GM06990 (cell line): ENCODE measurements at regions not wholly inside any gene's neighbourhood (a gene's known extent, or its start where the extent isn't known, plus 50 kb on each side); places are given as distances from the start of the nearest gene placed in this dataset.

Experiments
- DNase-seq: peaks from one replicate; pipeline ENCODE4 v3.0.0-alpha.2; 2011; ENCODE audit not compliant: insufficient read length; ENCODE audit errors: extremely low read depth
- H3K27me3 ChIP-seq: replicated peaks from 2 replicates; pipeline ENCODE4 v1.6.0; 2011; ENCODE audit warnings: low read length; ENCODE audit not compliant: control insufficient read depth, insufficient read depth
- H3K36me3 ChIP-seq: 2 replicates; pipeline ENCODE4 v1.5.1; 2011; ENCODE audit warnings: low read length; ENCODE audit not compliant: control insufficient read depth, insufficient read depth
- H3K4me3 ChIP-seq: replicated peaks from 2 replicates; pipeline ENCODE4 v1.5.1; 2011; ENCODE audit warnings: low read depth, mild to moderate bottlenecking, control low read depth, low read length
- TF ChIP-seq, protein P1 (sequence below): IDR thresholded peaks from 2 replicates; pipeline ENCODE4 v1.5.1; 2011; ENCODE audit warnings: low read length, control low read depth, mild to moderate bottlenecking, inconsistent platforms; ENCODE audit not compliant: insufficient read depth, poor library complexity, severe bottlenecking

DNA sequence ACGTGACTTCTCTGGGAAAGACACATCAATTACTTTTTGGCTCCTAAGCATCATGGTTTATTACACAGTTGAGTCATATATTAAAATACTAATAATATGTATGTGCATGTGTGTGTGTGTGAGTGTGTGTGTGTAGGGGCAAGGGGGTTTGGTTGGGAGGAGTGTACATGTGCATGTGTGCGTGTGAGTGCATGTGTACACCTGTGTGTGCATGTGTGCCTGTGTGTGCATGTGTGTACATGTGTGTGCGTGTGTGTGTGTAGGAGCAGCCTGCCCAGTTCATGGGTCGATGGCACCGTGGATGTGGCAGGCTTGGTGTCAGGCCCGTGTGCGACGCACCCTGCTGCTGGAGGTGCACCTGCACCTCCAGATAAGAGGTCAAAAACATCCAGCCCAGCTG is 99.0 kb upstream of the SNTG2 start:
- Histone ChIP-seq H3K4me3 (no peak overlapping the region), H3K27me3 (no peaks in the 10 kb centered on the region), H3K36me3 (no peaks in the 10 kb centered on the region)
- TF ChIP-seq, protein P1, sequence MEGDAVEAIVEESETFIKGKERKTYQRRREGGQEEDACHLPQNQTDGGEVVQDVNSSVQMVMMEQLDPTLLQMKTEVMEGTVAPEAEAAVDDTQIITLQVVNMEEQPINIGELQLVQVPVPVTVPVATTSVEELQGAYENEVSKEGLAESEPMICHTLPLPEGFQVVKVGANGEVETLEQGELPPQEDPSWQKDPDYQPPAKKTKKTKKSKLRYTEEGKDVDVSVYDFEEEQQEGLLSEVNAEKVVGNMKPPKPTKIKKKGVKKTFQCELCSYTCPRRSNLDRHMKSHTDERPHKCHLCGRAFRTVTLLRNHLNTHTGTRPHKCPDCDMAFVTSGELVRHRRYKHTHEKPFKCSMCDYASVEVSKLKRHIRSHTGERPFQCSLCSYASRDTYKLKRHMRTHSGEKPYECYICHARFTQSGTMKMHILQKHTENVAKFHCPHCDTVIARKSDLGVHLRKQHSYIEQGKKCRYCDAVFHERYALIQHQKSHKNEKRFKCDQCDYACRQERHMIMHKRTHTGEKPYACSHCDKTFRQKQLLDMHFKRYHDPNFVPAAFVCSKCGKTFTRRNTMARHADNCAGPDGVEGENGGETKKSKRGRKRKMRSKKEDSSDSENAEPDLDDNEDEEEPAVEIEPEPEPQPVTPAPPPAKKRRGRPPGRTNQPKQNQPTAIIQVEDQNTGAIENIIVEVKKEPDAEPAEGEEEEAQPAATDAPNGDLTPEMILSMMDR: no peak
- no peak for DNase-seq

DNA sequence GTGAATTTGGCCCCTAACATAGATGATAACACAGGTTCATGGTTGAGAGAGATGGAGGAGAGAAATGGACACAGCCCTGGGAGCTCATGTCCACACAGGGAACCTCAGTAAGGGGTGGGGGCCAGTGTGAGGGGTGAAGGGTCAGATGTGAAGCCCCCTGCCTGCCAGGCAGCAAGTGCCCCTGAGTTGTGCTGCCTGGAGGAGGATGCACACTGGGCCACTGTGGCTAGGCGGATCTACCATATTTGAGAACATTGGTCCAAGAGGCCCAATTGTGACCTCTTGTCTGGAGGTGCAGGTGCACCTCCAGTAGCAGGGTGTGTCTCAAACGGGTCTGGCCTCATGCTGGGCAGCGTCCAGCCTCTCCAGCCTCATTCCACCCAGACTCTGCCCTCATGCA is 99.6 kb upstream of the SNTG2 start:
- TF ChIP-seq, protein P1: no peak
- no peaks in the 10 kb centered on the region for H3K36me3 ChIP-seq
- H3K27me3 ChIP-seq: no peaks in the 10 kb centered on the region
- H3K4me3 ChIP-seq: no peak overlapping the region
- no peak for DNase-seq

DNA sequence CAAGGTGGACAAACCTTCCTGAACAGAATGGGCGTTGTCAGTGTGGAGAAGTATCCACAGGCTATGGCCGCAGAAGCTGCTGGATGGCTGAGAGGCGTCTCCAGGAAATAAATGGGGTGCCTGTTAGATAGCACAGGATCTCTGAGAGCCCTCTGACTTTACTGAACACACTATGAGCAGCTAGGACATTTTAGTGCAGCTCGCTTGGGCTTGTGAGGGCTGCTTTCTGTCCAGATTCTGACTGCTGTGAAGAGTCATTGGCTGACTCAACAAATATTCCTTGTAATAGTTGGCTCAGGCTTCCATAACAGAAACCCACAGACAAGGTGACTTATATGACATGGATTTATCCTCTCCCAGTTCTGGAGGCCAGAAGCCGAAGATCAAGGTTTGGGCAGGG is 100.2 kb upstream of the SNTG2 start:
- TF ChIP-seq, protein P1: no peak
- no peak overlapping the region for H3K4me3 ChIP-seq
- DNase-seq: no peak
- H3K36me3 ChIP-seq: no peaks in the 10 kb centered on the region
- no peaks in the 10 kb centered on the region for H3K27me3 ChIP-seq

DNA sequence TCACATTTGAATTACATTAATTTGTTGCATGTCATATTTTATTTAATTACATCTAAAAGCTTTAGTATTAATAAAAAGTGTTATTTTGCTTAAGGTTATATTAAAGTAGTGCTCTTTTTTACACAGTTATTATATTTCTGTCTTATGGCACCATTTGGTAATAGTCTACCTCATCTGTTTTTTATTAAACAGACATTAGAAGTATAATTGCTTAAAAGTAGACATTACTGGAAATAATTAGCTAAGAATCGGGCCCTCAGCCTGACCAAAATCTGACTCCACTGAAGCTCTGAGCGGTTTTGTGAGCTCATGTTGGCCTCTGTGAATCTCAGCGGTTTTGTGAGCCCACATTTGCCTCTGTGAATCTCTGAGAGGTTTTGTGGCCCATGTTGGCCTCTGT is 102.5 kb upstream of the SNTG2 start:
- Histone ChIP-seq H3K27me3 (no peaks in the 10 kb centered on the region), H3K36me3 (no peaks in the 10 kb centered on the region), H3K4me3 (no peak overlapping the region)
- TF ChIP-seq, protein P1: no peak
- DNase-seq: no peak

DNA sequence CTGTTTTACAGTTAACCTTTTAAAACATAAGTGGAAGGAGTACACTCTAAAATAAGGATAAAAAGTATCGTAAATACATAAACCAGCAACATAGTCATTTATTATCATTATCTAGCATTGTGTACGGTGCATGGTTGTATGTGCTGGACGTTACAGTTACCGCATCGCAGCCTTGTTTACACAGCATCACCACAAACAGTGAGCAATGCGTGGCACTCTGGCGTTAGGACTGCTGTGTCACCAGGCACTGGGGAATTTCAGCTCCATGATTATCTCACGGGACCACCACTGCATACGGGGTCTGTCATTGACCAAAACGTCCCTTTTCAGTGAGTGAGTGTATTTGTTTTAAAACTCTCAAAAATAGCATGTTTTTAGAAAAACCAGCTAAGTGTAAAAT is 103.0 kb upstream of the SNTG2 start:
- H3K36me3 ChIP-seq: no peaks in the 10 kb centered on the region
- no peak overlapping the region for H3K4me3 ChIP-seq
- TF ChIP-seq, protein P1: no peak
- H3K27me3 ChIP-seq: no peaks in the 10 kb centered on the region
- DNase-seq: no peak

DNA sequence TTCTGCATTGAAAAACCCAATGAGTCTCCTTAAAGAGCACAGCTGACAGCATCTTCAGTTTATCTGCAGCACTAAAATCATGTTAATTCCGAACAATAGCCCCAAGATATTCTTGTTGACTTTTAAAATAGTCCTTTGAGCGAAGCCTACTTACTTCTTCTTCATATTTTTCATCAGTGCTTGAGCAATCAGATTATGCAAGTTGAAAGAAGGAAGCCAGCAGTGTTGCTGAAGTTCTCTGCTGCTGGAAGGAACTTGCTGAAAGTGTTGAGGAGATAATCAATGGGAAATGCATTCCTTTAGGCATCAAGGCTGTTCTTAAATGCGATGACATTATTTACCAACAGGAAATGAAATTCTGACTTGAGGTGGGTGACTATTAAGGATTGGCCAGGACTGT is 105.9 kb upstream of the SNTG2 start:
- H3K4me3 ChIP-seq: no peak overlapping the region
- TF ChIP-seq, protein P1: no peak
- H3K27me3 ChIP-seq: no peaks in the 10 kb centered on the region
- H3K36me3 ChIP-seq: no peaks in the 10 kb centered on the region
- DNase-seq: no peak
